ENCODE measurements at regions not wholly inside any gene's neighbourhood (a gene's known extent, or its start where the extent isn't known, plus 50 kb on each side); places are given as distances from the start of the nearest gene placed in this dataset.

DNA sequence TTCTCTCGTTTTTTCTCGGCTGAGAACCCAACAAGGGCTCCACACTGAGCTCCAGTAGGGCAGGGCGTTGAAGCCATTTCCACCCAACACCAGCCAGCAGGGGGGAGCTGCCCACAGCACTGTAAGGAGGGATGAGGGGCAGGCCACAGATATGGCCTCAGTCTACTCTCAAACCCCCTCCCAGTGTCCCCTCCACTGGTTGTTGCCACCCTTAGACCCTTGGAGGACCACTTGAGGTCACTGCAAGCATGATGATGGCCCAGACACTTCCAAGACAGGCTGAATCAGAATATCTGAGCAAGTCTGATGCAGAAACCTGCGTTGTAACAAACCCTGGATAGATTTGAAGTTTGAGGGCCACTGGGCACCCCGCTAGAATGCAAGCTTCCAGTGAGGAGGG is 217.0 kb upstream of the CST7 start:
- H3K9me3 ChIP-seq (ENCODE audit: control insufficient read depth, insufficient read depth, low read depth, low read length): no peaks in the 10 kb centered on the region
- no peak overlapping the region for H3K4me3 ChIP-seq (ENCODE audit: low read depth, low read length)
- ChIA-PET CTCF (no interaction called here), POLR2A (no interaction called here)
- no peaks in the 10 kb centered on the region for H3K4me1 ChIP-seq (ENCODE audit: control insufficient read depth, insufficient read depth, low read length)
- H3K27ac ChIP-seq (ENCODE audit: extremely low read depth, low read depth, low read length): no peak overlapping the region
- H3K36me3 ChIP-seq (ENCODE audit: control insufficient read depth in 2 of 2, insufficient read depth in 1 of 2, low read length in 2 of 2): no peaks in the 10 kb centered on the region
- TF ChIP-seq ZNF416 (tag by site-specific recombination; IDR thresholded peaks at IDR 0.05) (no peak), ZNF426 (tag by site-specific recombination; IDR thresholded peaks at IDR 0.05) (no peak), ZNF274 (IDR thresholded peaks at IDR 0.05; ENCODE audit: low read length) (no peak), ZNF274 (tag by site-specific recombination; IDR thresholded peaks at IDR 0.05; ENCODE audit: borderline replicate concordance) (no peak), ZNF701 (tag by site-specific recombination; IDR thresholded peaks at IDR 0.05) (no peak), ZFP41 (tag by site-specific recombination; IDR thresholded peaks at IDR 0.05; ENCODE audit: borderline replicate concordance) (no peak)
- TF ChIP-seq, protein P1, sequence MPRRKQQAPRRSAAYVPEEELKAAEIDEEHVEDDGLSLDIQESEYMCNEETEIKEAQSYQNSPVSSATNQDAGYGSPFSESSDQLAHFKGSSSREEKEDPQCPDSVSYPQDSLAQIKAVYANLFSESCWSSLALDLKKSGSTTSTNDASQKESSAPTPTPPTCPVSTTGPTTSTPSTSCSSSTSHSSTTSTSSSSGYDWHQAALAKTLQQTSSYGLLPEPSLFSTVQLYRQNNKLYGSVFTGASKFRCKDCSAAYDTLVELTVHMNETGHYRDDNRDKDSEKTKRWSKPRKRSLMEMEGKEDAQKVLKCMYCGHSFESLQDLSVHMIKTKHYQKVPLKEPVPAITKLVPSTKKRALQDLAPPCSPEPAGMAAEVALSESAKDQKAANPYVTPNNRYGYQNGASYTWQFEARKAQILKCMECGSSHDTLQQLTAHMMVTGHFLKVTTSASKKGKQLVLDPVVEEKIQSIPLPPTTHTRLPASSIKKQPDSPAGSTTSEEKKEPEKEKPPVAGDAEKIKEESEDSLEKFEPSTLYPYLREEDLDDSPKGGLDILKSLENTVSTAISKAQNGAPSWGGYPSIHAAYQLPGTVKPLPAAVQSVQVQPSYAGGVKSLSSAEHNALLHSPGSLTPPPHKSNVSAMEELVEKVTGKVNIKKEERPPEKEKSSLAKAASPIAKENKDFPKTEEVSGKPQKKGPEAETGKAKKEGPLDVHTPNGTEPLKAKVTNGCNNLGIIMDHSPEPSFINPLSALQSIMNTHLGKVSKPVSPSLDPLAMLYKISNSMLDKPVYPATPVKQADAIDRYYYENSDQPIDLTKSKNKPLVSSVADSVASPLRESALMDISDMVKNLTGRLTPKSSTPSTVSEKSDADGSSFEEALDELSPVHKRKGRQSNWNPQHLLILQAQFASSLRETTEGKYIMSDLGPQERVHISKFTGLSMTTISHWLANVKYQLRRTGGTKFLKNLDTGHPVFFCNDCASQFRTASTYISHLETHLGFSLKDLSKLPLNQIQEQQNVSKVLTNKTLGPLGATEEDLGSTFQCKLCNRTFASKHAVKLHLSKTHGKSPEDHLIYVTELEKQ (tag by site-specific recombination; IDR thresholded peaks at IDR 0.05; ENCODE audit: borderline replicate concordance): no peak
- TF ChIP-seq, protein P2, sequence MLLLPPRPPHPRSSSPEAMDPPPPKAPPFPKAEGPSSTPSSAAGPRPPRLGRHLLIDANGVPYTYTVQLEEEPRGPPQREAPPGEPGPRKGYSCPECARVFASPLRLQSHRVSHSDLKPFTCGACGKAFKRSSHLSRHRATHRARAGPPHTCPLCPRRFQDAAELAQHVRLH (tag by site-specific recombination; IDR thresholded peaks at IDR 0.05): no peak
- TF ChIP-seq, protein P3, sequence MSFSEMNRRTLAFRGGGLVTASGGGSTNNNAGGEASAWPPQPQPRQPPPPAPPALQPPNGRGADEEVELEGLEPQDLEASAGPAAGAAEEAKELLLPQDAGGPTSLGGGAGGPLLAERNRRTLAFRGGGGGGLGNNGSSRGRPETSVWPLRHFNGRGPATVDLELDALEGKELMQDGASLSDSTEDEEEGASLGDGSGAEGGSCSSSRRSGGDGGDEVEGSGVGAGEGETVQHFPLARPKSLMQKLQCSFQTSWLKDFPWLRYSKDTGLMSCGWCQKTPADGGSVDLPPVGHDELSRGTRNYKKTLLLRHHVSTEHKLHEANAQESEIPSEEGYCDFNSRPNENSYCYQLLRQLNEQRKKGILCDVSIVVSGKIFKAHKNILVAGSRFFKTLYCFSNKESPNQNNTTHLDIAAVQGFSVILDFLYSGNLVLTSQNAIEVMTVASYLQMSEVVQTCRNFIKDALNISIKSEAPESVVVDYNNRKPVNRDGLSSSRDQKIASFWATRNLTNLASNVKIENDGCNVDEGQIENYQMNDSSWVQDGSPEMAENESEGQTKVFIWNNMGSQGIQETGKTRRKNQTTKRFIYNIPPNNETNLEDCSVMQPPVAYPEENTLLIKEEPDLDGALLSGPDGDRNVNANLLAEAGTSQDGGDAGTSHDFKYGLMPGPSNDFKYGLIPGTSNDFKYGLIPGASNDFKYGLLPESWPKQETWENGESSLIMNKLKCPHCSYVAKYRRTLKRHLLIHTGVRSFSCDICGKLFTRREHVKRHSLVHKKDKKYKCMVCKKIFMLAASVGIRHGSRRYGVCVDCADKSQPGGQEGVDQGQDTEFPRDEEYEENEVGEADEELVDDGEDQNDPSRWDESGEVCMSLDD (tag by site-specific recombination; IDR thresholded peaks at IDR 0.05): no peak
- TF ChIP-seq, protein P4, sequence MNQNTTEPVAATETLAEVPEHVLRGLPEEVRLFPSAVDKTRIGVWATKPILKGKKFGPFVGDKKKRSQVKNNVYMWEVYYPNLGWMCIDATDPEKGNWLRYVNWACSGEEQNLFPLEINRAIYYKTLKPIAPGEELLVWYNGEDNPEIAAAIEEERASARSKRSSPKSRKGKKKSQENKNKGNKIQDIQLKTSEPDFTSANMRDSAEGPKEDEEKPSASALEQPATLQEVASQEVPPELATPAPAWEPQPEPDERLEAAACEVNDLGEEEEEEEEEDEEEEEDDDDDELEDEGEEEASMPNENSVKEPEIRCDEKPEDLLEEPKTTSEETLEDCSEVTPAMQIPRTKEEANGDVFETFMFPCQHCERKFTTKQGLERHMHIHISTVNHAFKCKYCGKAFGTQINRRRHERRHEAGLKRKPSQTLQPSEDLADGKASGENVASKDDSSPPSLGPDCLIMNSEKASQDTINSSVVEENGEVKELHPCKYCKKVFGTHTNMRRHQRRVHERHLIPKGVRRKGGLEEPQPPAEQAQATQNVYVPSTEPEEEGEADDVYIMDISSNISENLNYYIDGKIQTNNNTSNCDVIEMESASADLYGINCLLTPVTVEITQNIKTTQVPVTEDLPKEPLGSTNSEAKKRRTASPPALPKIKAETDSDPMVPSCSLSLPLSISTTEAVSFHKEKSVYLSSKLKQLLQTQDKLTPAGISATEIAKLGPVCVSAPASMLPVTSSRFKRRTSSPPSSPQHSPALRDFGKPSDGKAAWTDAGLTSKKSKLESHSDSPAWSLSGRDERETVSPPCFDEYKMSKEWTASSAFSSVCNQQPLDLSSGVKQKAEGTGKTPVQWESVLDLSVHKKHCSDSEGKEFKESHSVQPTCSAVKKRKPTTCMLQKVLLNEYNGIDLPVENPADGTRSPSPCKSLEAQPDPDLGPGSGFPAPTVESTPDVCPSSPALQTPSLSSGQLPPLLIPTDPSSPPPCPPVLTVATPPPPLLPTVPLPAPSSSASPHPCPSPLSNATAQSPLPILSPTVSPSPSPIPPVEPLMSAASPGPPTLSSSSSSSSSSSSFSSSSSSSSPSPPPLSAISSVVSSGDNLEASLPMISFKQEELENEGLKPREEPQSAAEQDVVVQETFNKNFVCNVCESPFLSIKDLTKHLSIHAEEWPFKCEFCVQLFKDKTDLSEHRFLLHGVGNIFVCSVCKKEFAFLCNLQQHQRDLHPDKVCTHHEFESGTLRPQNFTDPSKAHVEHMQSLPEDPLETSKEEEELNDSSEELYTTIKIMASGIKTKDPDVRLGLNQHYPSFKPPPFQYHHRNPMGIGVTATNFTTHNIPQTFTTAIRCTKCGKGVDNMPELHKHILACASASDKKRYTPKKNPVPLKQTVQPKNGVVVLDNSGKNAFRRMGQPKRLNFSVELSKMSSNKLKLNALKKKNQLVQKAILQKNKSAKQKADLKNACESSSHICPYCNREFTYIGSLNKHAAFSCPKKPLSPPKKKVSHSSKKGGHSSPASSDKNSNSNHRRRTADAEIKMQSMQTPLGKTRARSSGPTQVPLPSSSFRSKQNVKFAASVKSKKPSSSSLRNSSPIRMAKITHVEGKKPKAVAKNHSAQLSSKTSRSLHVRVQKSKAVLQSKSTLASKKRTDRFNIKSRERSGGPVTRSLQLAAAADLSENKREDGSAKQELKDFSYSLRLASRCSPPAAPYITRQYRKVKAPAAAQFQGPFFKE (tag by site-specific recombination; IDR thresholded peaks at IDR 0.05; ENCODE audit: borderline replicate concordance): no peak

DNA sequence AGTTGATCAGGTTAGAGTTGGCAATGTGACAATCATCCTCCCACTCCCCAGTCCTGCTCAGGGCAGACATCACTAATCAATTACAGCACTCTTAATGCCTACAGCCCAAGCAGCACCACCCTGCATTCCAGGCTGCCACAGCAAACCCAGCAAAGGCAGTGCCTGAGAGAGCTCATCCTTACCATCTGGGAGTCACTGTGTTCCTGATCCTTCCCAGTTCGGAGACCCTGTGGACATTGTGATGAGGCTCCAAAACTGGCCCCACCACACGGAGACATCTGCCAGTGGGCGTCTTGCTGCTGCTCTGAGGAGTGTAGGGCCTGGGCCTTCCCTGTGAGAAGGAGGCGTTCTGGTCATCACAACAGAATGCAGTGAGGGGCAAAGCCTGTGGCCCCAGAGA is 216.5 kb upstream of the CST7 start:
- TF ChIP-seq KLF7 (tag by site-specific recombination; IDR thresholded peaks at IDR 0.05; ENCODE audit: borderline replicate concordance): no peak
- TF ChIP-seq ZNF23 (tag by site-specific recombination; IDR thresholded peaks at IDR 0.05; ENCODE audit: borderline replicate concordance): 0 out of 2 replicates have a peak, but pooled peaks have one; percentile 26
- ChIA-PET CTCF (no interaction called here), POLR2A (no interaction called here)
- Histone ChIP-seq H3K27ac (ENCODE audit: extremely low read depth, low read depth, low read length) (no peak overlapping the region), H3K9me3 (ENCODE audit: control insufficient read depth, insufficient read depth, low read depth, low read length) (no peaks in the 10 kb centered on the region), H3K4me3 (ENCODE audit: low read depth, low read length) (no peak overlapping the region), H3K36me3 (ENCODE audit: control insufficient read depth in 2 of 2, insufficient read depth in 1 of 2, low read length in 2 of 2) (no peaks in the 10 kb centered on the region), H3K4me1 (ENCODE audit: control insufficient read depth, insufficient read depth, low read length) (no peaks in the 10 kb centered on the region)
